Esophagus squamous epithelium (tissue), 4 donors: ENCODE measurements at regions not wholly inside any gene's neighbourhood (a gene's known extent, or its start where the extent isn't known, plus 50 kb on each side); places are given as distances from the start of the nearest gene placed in this dataset.

Experiments used
- POLR2A ChIP-seq, 4 donors: fragments of 450-650 bp; IDR thresholded peaks; one replicate each; pipeline ENCODE4 v1.6.1; 2017; ENCODE audit warnings: antibody characterized with exemption in 4 of 4, mild to moderate bottlenecking in 4 of 4, moderate library complexity in 3 of 4
- TF ChIP-seq, protein P1 (sequence below), 6 experiments: fragments of 450-650 bp in 4 of 6; fragments of 200-600 bp in 2 of 6; sonication (generic) in 2 of 6; IDR thresholded peaks; one replicate each; pipeline ENCODE4 v1.5.1; 2016 to 2019; ENCODE audit warnings: antibody characterized with exemption in 6 of 6, mild to moderate bottlenecking in 4 of 6, moderate library complexity in 4 of 6

DNA sequence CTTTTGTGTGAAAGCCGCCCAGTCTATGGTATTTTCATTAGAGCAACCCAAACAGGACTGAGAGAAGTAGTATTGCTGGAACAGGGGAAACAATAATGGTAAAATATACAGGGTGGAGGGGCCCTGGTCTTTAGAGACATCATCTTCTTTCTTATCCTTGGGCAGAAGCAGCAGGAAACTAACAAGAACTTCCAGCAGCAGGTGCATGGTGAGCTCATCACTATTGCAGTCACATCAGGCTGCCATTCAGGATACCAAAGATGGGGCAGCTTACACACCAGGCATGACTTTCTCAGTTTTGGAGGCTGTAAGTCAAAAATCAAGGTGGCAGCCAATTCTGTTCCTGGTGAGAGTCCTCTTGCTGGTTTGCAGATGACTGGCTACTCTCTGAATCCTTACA lies 478.3 kb upstream of the RUNX1 start:
- TF ChIP-seq, protein P1, sequence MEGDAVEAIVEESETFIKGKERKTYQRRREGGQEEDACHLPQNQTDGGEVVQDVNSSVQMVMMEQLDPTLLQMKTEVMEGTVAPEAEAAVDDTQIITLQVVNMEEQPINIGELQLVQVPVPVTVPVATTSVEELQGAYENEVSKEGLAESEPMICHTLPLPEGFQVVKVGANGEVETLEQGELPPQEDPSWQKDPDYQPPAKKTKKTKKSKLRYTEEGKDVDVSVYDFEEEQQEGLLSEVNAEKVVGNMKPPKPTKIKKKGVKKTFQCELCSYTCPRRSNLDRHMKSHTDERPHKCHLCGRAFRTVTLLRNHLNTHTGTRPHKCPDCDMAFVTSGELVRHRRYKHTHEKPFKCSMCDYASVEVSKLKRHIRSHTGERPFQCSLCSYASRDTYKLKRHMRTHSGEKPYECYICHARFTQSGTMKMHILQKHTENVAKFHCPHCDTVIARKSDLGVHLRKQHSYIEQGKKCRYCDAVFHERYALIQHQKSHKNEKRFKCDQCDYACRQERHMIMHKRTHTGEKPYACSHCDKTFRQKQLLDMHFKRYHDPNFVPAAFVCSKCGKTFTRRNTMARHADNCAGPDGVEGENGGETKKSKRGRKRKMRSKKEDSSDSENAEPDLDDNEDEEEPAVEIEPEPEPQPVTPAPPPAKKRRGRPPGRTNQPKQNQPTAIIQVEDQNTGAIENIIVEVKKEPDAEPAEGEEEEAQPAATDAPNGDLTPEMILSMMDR (IDR thresholded peaks at IDR 0.05), result no peak
- TF ChIP-seq POLR2A (IDR thresholded peaks at IDR 0.05), result no peak
